Heart right ventricle (tissue), 16 donors: ENCODE measurements at regions not wholly inside any gene's neighbourhood (a gene's known extent, or its start where the extent isn't known, plus 50 kb on each side); places are given as distances from the start of the nearest gene placed in this dataset.

Source experiments
- ATAC-seq, 8 donors: fragments of 200-7000 bp; cut with Tn5 transposase; one replicate each; pipeline ENCODE4 v1.9.1; 2020; ENCODE audit warnings: mild to moderate bottlenecking in 8 of 8, moderate library complexity in 8 of 8, moderate number of reproducible peaks in 1 of 8
- DNase-seq, 2 donors: peaks; one replicate each; pipeline ENCODE4 v3.0.0-alpha.2; 2020
- H3K27ac ChIP-seq, 10 donors: fragments of 200-600 bp; sonication (generic) in 2 of 10; one replicate each; pipeline versions ENCODE4 v1.5.0 to v1.8.0; 2020 to 2022; ENCODE audit warnings: mild to moderate bottlenecking in 3 of 10
- H3K27me3 ChIP-seq, 7 donors: fragments of 200-600 bp; one replicate each; pipeline ENCODE4 v1.8.0; 2021 to 2022; ENCODE audit warnings: mild to moderate bottlenecking in 2 of 7
- H3K36me3 ChIP-seq, 9 donors: fragments of 200-600 bp; sonication (generic) in 1 of 9; one replicate each; pipeline versions ENCODE4 v1.5.0 to v1.8.0; 2020 to 2022; ENCODE audit warnings: mild to moderate bottlenecking in 2 of 9
- H3K4me1 ChIP-seq, 9 donors: fragments of 200-600 bp; sonication (generic) in 1 of 9; one replicate each; pipeline versions ENCODE4 v1.5.0 to v1.8.0; 2020 to 2022; ENCODE audit warnings: mild to moderate bottlenecking in 4 of 9
- H3K4me3 ChIP-seq, 10 donors: fragments of 200-600 bp; sonication (generic) in 2 of 10; one replicate each; pipeline versions ENCODE4 v1.5.0 to v1.8.0; 2020 to 2022; ENCODE audit warnings: mild to moderate bottlenecking in 7 of 10, moderate library complexity in 2 of 10
- H3K9me3 ChIP-seq, 11 donors: fragments of 200-600 bp in 10 of 11; sonication (generic) in 2 of 11; one replicate each; pipeline versions ENCODE4 v1.5.0 to v1.8.0; 2013 to 2022; ENCODE audit warnings: mild to moderate bottlenecking in 2 of 11, control low read depth in 1 of 11, moderate library complexity in 1 of 11
- WGBS, 2 donors: extraction: QIAGEN DNeasy Blood & Tissue Kit; methylation state at CpG; one replicate each; pipeline ENCODE4 v1.1.7; 2013; ENCODE audit warnings: inconsistent platforms in 1 of 2; 5-methylcytosine and 5-hydroxymethylcytosine counted together
- intact Hi-C, 10 donors: fragments of 100-400 bp; cut with DNase I; formaldehyde crosslinking; loops; one replicate each; pipeline versions ENCODE4 v1.11.1 to v1.14.2; 2022
- TF ChIP-seq, protein P1 (sequence below), 9 donors: fragments of 200-600 bp; sonication (generic) in 2 of 9; IDR thresholded peaks; one replicate each; pipeline versions ENCODE4 v1.5.0 to v1.8.0; 2021 to 2022; ENCODE audit warnings: antibody characterized with exemption in 9 of 9, mild to moderate bottlenecking in 5 of 9, moderate library complexity in 1 of 9
- donor health status: Arrhythmogenic right ventricular cardiomyopathy.
- donor health status: ischemic (EF 13 %, LVEDD 7.1; RV severe dilation, severe dysfunction).
- donor health status: healthy with polysubstance abuse.
- donor health status: DM: no; HTN: yes; CAD: no.
- donor health status: DM: no; HTN: no; CAD: no.
- donor health status: ischemic (EF 25% LVEDD 6.9; RV normal size, moderate dysfunction).
- donor health status: ischemic (EF 25% LVEDD 5.7; RV mildly dilated, moderate dysfunction).
- donor health status: healthy.
- donor health status: DM: yes; HTN: yes; CAD: no.
- donor health status: Ischemic cardiomyopathy.
- donor health status: ischemic (EF 35%, LVEDD 5.7; RV mildly dilated, moderate dysfunction).
- donor health status: nonischemic (EF 11% LVEDD 7.7; RV severe dilation, severe dysfunction).
- donor health status: DM: yes; HTN: yes; CAD: no.
- donor health status: PGD.
- donor health status: ischemic (EF 29% LVEDD 5.4; RV normal size, mild dysfunction).
- donor health status: nonischemic (EF 23%, LVEDD 6.1; RV moderate dilation, normal function).

DNA sequence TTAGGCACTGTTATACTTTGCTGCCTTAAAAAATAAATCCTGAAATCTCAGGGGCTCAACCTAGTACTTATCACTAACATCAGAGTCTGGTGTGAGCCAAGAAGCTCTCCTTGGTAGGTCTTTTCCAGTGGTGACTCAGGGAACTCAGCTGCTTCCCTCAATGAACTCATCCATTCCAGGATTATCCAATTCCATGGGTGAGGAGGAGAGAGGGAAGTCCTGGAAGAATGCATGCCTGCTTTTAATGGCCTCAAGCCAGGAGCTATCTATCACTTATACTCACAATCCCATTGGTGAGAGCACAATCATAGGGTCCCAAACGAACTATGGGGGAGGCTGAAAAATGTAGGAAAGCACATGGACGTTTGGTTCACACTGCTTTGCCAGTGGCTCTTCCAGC is 113.6 kb downstream of the POLR2M start:
- DNase-seq, result no peak
- intact Hi-C loops, result loop anchor here in 1 of 10 donors (10.0 kb wide), 1 partner anchor 45 kb away; no protein-coding TSS in a partner anchor
- Histone ChIP-seq H3K9me3 (no peaks in the 10 kb centered on the region), H3K27me3 (no peaks in the 10 kb centered on the region), H3K27ac (no peak overlapping the region), H3K4me1 (peaks cover 0 to 5% (median 0%) of the 10 kb centered on the region in 9 donors), H3K36me3 (no peaks in the 10 kb centered on the region), H3K4me3 (no peak overlapping the region)
- WGBS, 2 donors, result 45 to 47% methylated on average over 2 of the region's 2 CpGs
- ATAC-seq, result no peak
- TF ChIP-seq, protein P1, sequence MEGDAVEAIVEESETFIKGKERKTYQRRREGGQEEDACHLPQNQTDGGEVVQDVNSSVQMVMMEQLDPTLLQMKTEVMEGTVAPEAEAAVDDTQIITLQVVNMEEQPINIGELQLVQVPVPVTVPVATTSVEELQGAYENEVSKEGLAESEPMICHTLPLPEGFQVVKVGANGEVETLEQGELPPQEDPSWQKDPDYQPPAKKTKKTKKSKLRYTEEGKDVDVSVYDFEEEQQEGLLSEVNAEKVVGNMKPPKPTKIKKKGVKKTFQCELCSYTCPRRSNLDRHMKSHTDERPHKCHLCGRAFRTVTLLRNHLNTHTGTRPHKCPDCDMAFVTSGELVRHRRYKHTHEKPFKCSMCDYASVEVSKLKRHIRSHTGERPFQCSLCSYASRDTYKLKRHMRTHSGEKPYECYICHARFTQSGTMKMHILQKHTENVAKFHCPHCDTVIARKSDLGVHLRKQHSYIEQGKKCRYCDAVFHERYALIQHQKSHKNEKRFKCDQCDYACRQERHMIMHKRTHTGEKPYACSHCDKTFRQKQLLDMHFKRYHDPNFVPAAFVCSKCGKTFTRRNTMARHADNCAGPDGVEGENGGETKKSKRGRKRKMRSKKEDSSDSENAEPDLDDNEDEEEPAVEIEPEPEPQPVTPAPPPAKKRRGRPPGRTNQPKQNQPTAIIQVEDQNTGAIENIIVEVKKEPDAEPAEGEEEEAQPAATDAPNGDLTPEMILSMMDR (IDR thresholded peaks at IDR 0.05), result no peak

DNA sequence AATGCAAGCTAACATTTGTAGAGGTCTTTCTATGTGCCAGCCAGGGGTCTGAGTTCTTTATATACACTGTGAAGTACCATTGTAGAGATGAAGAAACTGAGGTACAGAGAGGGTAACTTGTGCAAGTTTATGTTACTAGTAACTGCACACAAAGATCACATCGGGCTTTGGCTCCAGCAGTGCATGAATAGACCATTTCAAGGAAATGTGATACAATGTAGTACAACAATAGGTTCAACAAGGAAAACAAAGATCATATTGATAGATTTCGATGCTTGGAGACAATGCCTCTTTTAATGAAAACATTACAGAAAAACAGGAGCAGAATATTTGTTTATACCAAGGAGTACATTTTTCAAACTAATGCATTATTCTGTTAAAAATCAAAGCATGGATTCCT is 115.3 kb downstream of the POLR2M start:
- ATAC-seq (no peak), DNase-seq (no peak)
- WGBS, 2 donors, result 62 to 78% methylated on average over 2 of the region's 2 CpGs
- H3K9me3 ChIP-seq, result no peaks in the 10 kb centered on the region
- no peak overlapping the region for H3K27ac ChIP-seq
- no peaks in the 10 kb centered on the region for H3K27me3 ChIP-seq
- H3K36me3 ChIP-seq, result no peaks in the 10 kb centered on the region
- H3K4me3 ChIP-seq, result no peak overlapping the region
- H3K4me1 ChIP-seq, result peaks cover 0 to 5% (median 0%) of the 10 kb centered on the region in 9 donors
- intact Hi-C loops, result loop anchor here in 1 of 10 donors (10.0 kb wide), 1 partner anchor 47 kb away; no protein-coding TSS in a partner anchor
- TF ChIP-seq, protein P1 (IDR thresholded peaks at IDR 0.05), result no peak

DNA sequence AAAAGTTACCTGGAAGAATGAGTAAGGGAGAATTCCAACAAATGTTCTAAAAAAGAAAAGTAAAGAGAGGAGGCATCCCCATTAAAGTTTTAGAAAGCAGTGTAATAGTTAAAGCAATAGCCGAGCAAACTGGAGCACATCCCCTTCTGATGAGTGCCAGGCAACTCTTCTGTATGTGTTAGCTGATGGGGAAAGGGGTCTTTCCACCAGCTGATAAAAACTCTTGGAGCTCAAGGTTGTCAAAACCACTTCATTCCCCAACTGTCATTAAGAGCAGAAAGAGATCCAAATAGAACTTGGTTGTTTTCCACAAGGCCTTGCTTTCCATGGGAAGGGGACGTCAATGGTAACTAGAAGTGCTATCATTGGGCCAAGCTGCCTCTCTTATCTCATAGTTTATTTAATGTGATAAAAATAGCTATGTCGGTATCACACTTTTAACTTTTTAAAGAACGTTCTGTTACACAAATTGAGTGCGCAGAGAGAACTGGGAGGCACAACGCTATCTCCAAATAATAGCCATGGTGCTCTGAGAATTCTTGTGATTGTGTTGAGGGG is 116.9 kb downstream of the POLR2M start:
- no peak overlapping the region for H3K27ac ChIP-seq
- DNase-seq (no peak), ATAC-seq (peak in 2 of 8 donors; percentile 17 to 42)
- intact Hi-C loops, result loop anchor here in 1 of 10 donors (10.0 kb wide), 1 partner anchor 49 kb away; no protein-coding TSS in a partner anchor
- H3K27me3 ChIP-seq, result no peaks in the 10 kb centered on the region
- H3K4me1 ChIP-seq, result peaks cover 0 to 5% (median 0%) of the 10 kb centered on the region in 9 donors
- 56 to 60% methylated on average over 6 of the region's 6 CpGs for WGBS, 2 donors
- H3K4me3 ChIP-seq, result no peak overlapping the region
- no peaks in the 10 kb centered on the region for H3K36me3 ChIP-seq
- H3K9me3 ChIP-seq, result no peaks in the 10 kb centered on the region
- TF ChIP-seq, protein P1 (IDR thresholded peaks at IDR 0.05), result no peak

DNA sequence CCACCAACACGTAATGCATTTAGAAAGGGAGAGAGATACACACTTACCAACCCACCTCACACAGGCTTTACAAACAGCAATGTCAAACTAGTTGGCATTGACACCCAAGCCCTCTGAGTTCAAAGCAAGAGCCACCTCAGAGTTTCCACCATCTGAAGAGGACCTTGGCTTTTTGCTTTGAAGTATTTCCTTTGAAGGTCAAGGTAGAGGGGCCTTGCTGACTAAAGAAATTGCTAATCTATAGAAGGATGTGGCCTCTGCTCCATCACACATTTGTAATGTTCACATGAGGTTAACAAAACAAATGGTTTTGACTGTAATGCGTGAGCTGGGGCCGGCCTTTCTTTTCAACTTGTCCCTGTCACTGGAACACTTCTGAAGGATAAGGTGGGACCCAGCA is 117.7 kb downstream of the POLR2M start:
- ATAC-seq (no peak), DNase-seq (no peak)
- Histone ChIP-seq H3K27me3 (peaks cover 0 to 2% (median 0%) of the 10 kb centered on the region in 7 donors), H3K9me3 (no peaks in the 10 kb centered on the region), H3K27ac (no peak overlapping the region), H3K4me3 (no peak overlapping the region), H3K4me1 (peaks cover 0 to 5% (median 0%) of the 10 kb centered on the region in 9 donors), H3K36me3 (no peaks in the 10 kb centered on the region)
- WGBS, 2 donors, result 92 to 98% methylated on average over 3 of the region's 3 CpGs
- TF ChIP-seq, protein P1 (IDR thresholded peaks at IDR 0.05), result no peak
- intact Hi-C loops, result loop anchor here in 1 of 10 donors (10.0 kb wide), 1 partner anchor 49 kb away; no protein-coding TSS in a partner anchor
